Epithelial cell of proximal tubule (primary cell): ENCODE measurements at regions not wholly inside any gene's neighbourhood (a gene's known extent, or its start where the extent isn't known, plus 50 kb on each side); places are given as distances from the start of the nearest gene placed in this dataset.

ENCODE experiments used
- DNase-seq: peaks from one replicate; pipeline ENCODE4 v3.0.0-alpha.2; 2011; ENCODE audit warnings: low read depth
- H3K4me3 ChIP-seq: 2 replicates; pipeline ENCODE4 v1.5.1; 2011; ENCODE audit warnings: low read depth, mild to moderate bottlenecking, low read length
- CTCF ChIP-seq: conservative IDR thresholded peaks from 2 replicates; pipeline ENCODE4 v1.5.1; 2012; ENCODE audit warnings: low read depth, mild to moderate bottlenecking, low read length

- DNase-seq: no peak
- no peak overlapping the region for H3K4me3 ChIP-seq
- no peak for TF ChIP-seq CTCF
Observed at GRCh38 chr6:138722425-138723371, 50.9 kb upstream of the CCDC28A start.
